ENCODE measurements at regions not wholly inside any gene's neighbourhood (a gene's known extent, or its start where the extent isn't known, plus 50 kb on each side); places are given as distances from the start of the nearest gene placed in this dataset.
"Not testable (repeated sequence)": the region's sequence is repeated elsewhere in the genome, so short reads cannot be mapped to it uniquely, and the experiment has no call there.

DNA sequence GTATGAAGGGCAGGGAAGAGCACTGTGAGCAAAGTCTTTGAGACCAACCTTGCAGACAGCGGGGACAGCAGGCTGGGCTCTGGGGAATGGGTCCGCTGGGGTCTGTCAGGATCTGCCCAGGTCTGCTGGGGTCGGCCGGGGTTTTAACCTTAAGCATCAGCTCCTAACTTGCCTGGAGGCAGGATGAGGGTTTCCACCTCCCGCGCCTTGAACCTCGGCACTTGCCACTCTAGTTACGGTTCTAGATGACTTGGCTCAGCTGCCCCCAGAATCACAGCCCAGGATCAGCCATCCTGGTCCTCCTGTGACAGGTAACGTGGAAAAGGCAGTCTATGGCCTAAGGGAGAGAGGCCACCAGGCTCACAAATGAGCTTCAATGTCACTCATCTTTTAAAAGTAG lies 50.4 kb upstream of the CACUL1 start:
- DNase-seq (ENCODE audit: low read depth in 2 of 2), result no peak

DNA sequence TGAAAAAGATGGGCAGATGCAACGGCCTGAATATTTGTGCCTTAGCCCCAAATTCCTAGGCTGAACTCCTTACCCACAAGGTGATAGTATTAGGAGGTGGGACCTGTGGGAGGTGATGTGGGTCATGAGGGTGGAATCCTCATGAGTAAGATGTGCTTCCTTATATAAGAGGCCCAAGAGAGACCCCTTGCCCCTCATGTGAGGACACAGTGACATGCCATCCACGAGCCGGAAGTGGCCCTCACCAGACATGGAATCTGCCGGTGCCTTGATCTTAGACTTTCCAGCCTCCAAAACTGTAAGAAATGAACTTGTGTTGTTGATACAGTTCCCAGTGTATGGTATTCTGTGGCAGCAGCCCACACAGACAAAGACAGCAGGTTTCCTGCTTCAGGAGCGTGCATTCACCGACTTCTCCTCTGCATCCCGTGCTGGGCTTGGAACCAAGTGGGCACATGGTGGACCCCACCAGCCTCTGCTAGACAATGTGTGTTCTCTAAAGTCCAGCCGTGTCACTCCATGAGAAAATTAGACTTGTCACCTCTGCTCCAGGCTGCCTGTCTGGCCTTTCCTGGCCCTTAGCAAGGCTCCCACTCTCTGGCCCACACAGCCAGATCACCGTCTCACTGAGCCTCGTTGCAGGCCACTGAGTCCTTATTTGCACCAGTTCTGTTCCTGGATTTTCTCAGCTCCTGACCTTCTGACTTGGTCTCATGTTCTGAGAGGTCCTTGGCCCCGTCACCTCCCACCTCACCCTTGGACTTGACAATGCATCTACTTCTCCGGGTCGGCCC lies 52.9 kb upstream of the CACUL1 start:
- DNase-seq (ENCODE audit: low read depth in 2 of 2), result no peak

DNA sequence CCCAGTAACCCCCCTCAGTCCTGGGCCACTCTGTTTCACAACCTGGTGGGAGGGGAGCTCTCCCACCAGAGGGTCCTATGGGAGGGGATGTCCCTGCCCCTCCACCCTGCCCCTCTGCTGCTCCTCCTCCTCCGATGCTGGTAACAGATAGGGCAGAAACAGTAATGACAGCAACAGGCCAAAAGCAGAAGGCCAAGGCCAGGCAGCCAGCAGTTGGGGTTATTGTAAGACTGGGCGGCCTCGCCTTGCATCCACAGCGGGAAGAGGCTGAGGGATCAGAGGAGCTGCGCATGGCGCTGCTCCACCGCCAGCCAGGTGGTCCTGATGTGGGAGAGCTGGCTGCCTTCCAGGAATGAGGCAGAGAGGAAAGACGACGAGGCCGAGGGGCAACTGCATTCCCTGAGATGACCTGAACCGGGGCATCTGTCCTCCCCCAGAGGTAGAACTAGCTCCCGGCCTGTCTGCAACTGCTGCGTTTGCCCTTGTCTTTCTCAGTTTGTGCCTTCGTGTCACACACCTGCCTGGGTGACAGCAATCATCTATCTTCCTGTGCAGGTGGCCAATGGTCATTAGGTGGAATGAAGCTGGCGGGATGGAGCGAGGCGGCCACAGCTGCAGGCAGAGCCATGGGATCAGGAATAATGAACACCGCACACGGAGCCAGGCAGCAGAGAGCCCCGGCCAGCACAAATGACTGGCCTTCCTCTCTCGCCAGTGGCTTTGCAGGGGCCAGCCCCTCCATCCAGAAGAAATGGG lies 54.0 kb upstream of the CACUL1 start:
- no peak for DNase-seq (ENCODE audit: low read depth in 2 of 2)

DNA sequence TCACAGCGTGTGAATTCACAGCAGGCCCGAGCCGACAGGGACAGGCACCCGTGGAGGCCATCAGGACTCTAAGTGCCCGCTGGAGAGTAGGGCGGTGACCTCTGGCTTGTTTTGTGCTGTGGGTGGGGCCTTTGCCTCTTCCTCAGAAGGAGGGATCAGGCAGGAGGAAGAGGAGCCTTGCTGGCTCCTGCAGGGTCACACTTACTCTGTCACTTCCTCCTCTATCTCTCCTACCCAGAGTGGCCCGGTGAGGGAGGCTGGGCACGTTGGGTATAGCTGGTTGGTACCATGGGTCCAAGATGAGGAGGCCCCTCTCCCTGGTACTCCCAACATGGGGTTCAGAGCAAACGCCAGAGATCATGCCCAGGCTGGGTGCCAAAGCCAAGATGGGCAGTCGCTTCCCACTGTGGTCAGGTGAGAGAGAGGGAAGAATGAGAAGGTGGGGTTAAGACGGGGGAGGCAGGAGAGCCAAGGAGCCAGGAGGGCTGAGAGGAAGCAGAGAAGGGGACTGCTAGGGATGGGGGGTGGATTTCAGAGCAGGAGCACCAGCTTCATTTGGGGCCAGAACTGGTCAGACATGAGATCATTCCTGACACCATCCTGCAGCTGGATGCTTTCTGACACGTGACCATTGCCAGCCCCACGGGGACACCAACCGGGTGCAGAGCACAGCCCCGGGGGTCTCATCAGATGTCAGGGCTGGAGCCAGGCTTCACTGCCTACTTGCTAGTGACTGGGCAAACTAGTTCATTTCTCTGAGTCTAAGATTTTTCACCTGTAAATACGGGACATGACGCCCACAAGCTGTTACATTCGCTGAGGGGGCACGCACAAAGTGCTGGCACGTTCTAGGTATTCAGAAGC lies 54.8 kb upstream of the CACUL1 start:
- no peak for DNase-seq (ENCODE audit: low read depth in 2 of 2)

DNA sequence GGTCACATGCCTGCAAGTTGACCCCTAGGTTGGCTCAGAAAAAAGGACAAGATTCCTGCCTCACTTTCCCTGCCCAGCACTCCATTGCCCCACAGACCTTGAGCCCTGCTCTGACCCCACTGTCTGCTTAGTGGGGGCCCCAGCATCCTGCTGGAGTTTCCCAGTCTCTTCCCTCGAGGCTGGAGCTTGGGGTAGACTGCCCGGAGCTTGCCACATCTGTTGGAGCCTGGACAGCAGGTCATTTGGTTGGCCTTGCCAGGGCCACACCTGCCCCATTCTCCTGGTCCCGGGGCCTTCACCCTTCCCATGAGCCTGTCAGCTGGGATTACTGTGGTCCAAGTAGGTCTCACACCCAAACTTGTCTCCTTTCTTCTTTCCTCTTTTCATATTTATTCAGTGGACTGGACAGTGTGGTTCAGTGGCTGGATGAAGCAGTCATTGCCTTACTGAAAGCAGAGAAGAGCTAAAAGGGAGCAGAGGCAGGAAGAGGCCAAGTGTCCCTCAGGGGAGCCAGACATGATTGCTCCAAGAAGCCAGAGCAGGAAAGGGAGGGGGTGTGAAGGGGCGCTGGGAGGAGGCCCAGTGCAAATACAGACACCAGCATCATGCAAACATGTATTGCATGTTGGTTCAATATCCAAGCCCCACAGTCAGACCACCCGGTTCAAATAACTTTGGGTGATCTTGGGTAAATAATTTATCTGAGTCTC lies 56.2 kb upstream of the CACUL1 start:
- DNase-seq (ENCODE audit: low read depth in 2 of 2), result no peak

DNA sequence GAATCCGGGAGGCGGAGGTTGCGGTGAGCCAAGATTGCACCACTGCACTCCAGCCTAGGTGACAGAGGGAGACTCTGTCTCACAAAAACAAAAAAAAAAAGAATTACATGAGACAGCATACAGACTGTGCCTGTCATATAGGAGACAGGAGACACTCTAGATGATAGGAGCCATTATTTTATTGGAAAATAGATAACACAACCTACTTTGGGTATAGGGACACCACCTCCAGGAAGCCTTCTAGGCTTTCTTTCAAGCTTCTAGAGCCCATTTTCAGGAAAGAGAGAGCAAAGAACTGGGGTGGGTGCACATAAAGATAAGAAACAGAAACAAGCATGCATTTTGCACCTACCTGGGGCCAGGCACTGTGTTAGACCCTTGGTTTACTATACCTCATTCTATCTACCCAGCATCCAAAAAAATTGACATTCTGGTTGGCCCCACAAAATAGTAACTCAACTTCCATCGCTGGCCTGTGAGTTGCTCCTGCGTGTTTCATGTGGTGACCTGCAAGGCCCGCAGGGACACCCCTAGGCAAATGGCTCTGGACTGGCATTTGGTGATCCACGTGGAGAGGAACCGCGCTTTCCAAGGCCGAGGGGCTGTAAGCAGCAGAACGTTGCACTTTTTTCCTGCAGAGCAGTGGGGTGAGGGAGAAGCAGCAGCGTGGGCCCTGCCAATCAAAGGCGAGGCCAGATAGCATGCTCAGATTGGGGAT lies 57.1 kb upstream of the CACUL1 start:
- no peak for DNase-seq (ENCODE audit: low read depth in 2 of 2)

DNA sequence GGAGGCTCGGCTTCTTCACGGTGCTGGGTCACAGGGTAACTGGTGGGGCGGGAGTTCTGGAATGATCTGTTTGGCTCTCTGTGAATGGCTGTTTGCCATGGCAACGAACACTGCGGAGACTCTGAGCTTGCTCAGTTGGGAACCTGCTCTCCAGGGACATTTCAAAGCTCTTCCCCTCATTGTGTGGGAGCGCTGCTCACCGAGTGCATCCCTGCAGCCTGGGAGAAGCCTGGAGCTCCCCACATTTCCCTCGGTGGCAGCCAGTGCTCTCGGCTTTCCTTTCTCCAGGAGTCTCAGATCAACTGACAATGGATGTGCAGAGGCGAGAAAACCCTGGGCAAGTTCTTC lies 57.6 kb upstream of the CACUL1 start:
- DNase-seq (ENCODE audit: low read depth in 2 of 2), result no peak

DNA sequence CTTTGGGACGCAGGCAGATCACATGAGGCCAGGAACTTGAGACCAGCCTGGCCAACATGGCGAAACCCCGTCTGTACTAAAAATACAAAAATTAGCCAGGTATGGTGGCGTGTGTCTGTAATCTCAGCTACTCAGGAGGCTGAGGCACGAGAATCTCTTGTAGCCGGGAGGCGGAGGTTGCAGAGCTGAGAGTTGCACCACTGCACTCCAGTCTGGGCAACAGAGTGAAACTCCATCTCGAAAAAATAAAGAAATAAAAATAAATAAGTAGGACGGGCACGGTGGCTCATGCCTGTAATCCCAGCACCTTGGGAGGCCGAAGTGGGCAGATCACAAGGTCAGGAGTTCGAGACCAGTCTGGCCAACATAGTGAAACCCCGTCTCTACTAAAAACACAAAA lies 58.2 kb upstream of the CACUL1 start:
- not testable (repeated sequence) for DNase-seq (ENCODE audit: low read depth in 2 of 2)

DNA sequence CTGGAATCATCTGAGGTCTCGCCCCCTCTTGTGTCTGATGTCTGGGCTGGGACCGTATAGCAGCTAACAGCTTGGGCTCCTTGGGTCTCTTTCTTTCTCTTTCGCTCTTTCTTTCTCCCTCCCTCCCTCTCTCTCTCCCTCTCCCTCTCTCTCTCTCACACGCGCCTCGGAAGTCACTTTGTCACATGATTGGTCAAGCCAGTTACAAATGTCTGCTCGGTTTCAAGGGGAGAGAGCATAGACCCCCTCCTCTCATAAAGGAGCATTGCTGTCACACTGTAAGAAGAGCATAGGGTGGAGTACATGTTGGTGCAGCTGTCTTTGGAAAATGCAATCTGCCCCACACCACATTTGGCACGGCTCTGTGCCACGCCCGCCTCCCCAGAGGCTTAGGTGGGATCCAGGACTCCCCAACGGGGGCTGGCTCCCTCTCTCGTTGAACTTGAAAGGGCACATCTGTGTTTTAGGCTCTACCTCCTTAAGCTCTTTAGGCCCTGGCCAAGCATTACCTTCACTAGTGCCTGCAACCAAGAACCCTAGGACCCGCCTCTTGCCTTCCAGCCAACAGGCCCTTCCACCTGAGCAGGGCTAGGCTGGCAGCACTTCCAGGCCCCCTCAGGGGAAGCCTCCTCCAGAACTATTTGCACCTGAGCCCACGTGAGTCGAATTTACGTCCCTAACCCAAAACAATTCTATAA lies 61.9 kb upstream of the CACUL1 start:
- DNase-seq (ENCODE audit: low read depth in 2 of 2), result no peak

DNA sequence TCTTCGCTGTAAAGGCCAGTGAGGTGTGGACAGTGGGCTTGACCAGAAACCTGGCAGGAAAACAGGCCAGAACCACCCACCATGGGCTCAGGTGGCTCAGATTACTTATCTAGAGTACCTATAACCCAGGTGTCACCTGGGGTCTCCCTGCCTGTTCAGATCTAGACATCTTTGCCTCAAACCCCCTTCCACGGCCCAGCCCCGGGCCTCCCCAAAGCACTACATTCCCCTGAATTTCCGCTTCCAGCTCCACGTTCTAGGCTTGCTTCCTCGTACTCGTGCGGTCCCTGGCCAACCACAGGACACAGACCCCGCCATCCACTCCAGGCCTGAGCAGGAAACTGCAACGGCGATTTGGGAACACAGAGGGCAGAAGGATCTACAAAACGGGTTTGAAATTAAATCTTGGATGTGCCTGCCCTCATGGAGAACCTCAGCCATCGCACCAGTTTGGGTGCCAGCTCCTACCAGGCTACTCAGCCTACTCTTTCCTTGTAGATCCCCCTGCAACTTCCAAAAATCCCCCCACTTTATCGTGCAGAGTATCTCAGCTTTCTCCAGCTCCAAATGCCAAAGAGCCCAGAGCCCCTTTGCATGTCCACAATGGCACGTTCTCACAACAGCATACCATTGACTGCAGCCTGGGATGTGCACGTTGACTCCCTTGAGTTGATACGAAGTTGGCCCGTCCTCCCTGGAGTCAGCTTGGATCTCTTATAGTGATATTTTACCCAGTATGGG lies 62.7 kb upstream of the CACUL1 start:
- no peak for DNase-seq (ENCODE audit: low read depth in 2 of 2)

DNA sequence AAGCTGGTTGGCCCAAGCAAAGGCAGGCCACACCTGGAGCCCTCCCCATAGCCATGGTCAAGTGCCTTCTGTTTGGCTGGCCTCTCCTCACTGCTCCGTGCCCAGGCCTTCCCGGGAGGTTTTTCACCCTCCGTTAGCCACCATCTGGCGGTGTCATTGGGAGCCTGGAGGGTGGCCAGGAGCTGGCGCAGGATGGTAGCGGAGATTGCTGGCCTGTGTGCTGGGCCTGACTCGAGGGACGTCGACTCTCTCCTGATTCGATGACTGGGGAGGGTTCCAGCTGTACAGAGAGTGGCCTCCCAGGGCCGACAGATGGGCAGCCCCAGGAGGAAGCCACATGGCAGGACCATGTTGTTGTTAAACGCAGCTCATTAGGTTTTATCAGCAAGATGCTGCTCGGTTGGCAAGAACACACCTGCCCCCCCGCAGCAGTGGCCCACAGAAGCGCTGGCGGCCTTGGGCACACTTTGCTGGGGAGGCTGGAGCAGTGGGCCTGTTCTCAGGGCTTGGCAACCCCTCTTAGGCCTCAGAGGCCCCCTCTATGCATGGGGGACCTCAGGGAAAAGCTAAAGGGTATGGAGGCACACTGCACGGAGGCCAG lies 64.0 kb upstream of the CACUL1 start:
- no peak for DNase-seq (ENCODE audit: low read depth in 2 of 2)

DNA sequence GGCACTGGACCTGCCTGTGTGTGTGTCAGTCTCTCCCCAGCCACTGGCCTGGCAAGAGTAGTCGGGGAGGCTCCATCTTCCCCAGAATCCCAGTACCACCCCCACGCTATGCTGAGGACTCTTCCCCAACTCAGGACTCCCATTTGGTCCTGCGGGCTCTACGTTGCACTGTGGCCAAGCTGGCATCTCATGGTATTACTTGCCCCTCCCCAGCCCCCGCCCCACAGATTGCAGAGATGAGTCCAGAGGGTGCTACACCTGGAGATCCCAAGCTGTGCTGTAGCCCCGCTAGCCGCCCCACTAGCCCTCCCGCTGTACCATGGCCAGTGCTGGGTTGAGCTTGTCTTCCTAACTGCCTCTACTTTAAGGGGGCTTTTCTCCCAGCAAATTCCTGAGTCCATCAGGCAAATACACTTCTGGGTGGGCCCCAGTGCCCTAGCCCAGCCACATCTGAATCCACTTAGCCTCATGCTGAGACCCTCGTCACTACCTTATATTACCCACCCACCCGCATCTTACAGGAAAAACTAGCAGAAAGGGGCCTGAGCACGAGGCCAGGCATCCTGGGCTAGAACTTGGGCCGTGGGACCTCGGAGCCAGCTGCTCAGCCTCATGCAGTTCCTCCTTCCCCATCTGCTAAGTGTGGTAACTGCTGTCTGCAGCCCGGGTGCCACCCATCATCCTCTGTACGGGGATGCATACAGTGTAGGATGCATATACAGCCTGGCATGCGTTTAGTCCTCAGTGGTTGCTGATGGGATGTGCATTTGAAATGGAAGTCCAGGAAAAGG lies 65.8 kb upstream of the CACUL1 start:
- DNase-seq (ENCODE audit: low read depth in 2 of 2), result no peak

DNA sequence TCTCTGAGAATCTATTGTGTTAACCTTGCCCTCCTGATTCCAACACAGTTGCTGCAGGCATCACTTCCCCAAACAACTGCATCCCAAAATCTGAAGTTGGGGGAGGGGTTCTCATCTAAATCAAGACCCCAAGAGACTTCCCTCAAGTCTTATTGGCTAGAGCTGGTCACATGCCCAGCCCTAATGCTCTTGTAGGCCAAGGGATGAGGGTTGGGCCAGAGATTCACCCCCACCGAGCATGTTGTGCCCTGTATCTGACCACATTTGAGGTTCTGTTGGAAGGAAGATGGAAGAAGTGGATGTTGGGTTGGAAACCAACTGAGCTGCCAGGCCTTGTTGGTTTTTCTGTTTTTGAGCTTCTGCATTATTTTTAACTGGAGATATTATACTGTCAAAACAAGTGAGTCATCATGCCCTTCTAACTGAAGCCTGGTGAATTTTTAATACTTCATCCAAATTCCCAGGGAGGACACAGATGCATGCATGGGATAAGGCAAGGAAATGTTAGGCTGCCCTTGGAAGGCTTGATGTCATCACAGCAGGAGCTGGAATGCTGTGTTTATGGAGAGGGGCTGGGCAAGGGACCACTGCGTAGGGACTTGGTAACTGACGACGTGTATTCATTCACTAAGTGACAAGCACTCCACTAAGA lies 68.6 kb upstream of the CACUL1 start:
- no peak for DNase-seq (ENCODE audit: low read depth in 2 of 2)

DNA sequence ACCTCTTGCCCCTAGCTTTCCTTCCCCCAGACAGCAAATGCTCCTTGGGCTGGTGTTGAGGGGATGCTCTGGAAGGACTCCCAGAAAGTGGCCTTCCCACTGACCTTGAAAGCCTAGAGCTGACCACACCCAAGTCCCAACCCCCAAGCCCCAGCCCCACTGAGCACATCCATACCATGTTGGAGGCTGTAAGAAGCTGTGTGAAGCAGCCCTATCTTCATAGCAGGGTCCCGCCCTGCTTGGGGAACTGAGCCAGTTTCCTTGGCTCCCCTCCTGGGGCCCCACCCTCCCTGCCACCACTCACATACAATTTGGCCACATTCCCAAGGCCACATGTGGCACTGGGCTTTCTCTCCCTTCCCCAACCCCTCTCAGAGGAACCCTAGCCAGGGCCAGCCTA lies 72.3 kb upstream of the CACUL1 start:
- DNase-seq (ENCODE audit: low read depth in 2 of 2), result no peak

DNA sequence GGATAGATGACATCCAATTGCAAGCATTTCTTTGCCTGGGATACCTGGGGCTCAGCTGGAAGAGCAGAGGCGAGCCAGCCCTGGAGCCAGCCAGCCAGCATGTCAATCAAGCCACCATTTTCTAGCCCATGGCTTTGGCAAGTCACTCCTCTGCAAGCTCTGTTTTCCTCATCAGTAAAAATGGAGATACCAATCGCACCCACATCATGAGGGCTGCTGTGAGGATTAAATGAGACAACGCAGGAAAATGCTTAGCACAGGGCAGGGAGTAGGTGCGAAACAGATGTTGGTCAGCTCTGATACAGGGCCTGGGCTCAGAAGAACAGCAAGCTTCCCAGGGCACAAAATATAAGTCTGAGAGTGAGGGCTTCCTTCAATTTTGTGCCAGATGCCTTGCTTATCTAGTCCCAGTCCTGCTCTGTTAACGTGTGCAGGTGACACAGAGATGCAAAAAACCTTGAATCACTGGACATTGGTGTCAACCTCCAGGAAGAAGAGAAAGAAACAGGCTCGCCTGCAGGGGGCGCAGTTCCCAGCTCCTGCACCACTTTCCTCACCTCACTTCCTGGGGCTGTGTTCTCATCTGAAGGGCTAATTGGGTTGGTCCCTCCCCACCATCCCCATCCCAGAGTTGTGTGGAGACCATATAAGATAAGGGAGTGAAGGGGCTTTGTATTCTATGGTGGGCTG lies 72.8 kb upstream of the CACUL1 start:
- no peak for DNase-seq (ENCODE audit: low read depth in 2 of 2)

DNA sequence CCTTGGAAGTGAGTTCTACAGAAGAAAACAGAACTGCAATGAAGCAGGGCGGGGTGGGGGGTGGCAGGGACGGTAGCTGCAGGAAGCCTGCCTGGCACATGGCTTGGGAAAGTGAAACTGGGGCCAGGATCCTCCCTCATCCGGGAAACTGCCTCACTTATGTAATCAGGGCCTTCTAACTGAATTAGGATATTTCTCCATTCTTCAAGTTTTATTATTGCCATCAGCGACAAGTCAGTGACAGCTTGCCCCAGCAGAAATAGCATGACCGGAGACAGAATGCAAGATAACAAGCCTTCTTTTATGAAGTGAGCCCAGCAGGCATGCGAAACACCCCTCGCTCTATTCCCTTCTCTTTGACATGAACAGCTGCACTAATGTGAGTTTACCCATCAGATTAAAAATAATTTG lies 77.5 kb upstream of the CACUL1 start:
- no peak for DNase-seq (ENCODE audit: low read depth in 2 of 2)

DNA sequence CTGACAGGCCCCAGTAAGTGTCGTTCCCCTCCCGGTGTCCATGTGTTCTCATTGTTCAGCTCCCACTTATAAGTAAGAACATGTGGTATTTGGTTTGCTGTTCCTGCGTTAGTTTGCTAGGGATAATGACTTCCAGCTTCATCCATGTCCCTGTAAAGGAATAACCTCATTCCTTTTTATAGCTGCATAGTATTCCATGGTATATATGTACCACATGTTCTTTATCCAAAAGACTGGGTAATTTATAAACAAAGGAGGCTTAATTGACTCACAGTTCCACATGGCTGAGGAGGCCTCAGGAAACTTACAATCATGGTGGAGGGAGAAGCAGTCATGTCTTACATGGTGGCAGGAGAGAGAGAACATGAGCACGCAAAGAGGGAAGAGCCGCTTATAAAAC lies 79.6 kb upstream of the CACUL1 start:
- DNase-seq (ENCODE audit: low read depth in 2 of 2), result not testable (repeated sequence)
